ENCODE measurements at regions not wholly inside any gene's neighbourhood (a gene's known extent, or its start where the extent isn't known, plus 50 kb on each side); places are given as distances from the start of the nearest gene placed in this dataset.

DNA sequence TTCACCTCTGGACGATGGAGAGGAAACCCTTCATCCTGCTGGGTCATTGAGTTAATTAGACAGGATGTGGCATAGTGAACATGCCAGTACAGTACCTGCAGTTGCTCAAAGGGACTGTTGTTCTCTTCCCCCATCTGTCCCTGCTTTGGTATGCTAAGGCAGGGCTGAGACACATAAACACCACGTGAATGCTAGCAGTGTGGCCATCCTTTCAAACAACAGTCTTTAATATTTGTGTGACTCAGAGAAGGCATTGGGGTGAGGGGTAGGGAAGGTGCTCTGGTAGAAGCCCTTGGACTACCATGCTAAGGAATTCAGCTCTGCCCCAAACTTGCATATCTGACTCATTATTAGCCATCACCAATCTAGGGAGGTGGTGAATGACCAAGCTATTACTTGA is 180.2 kb upstream of the ZNF618 start:
- DNase-seq (ENCODE audit: low read depth) = no peak
- TF ChIP-seq, protein P1, sequence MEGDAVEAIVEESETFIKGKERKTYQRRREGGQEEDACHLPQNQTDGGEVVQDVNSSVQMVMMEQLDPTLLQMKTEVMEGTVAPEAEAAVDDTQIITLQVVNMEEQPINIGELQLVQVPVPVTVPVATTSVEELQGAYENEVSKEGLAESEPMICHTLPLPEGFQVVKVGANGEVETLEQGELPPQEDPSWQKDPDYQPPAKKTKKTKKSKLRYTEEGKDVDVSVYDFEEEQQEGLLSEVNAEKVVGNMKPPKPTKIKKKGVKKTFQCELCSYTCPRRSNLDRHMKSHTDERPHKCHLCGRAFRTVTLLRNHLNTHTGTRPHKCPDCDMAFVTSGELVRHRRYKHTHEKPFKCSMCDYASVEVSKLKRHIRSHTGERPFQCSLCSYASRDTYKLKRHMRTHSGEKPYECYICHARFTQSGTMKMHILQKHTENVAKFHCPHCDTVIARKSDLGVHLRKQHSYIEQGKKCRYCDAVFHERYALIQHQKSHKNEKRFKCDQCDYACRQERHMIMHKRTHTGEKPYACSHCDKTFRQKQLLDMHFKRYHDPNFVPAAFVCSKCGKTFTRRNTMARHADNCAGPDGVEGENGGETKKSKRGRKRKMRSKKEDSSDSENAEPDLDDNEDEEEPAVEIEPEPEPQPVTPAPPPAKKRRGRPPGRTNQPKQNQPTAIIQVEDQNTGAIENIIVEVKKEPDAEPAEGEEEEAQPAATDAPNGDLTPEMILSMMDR (conservative IDR thresholded peaks at IDR 0.05; ENCODE audit: low read depth, low read length) = no peak
- H3K4me3 ChIP-seq (ENCODE audit: low read depth, low read length) = no peak overlapping the region

DNA sequence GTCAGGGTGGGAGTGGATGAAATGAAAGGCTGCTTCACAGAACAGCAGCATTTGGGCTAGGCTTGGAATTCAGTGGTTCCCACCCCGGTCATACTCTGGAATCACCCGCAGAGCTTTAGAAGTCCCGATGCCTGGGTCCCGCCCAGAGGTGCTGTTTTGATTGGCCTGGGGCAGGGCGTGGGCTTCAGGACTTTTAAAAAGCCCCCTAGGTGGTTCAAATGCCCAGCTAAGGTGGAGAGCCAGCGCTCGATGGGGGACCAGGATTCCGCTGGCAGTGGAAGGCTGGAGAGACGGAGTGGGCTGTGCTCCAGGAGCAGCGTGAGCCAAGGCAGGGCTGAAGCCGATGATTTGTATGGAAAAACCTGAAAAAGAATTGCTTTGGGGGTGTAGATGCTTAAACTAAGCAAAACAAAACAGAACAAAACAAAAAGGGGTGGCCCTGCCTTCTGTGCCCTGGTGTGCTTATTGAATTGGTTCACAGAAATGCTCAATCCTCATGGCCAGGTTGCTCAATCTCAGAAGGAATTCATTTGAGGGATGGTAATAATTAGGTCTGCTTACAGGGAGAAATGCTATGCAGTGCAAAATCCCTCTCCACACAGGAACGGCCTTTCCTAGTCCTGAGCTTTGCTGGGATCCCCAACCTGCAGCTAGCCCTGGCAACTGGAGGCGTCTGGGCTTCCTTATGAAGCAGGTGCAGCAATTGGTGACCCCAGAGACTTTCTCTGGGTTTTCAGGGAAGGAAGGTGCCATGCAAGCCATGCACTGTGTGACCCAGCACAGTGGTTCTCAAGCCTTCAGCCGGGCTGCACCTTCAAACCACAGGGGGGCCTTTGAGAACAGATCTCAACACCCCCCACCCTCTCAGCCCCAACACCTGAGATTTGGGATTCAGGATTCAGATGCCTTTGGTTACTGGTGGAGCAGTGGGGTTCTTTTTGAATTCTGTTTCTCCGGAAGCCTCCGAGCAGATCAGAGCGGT is 174.0 kb upstream of the ZNF618 start:
- no peak for DNase-seq (ENCODE audit: low read depth)
- TF ChIP-seq, protein P1 (conservative IDR thresholded peaks at IDR 0.05; ENCODE audit: low read depth, low read length) = no peak
- H3K4me3 ChIP-seq (ENCODE audit: low read depth, low read length) = no peak overlapping the region

DNA sequence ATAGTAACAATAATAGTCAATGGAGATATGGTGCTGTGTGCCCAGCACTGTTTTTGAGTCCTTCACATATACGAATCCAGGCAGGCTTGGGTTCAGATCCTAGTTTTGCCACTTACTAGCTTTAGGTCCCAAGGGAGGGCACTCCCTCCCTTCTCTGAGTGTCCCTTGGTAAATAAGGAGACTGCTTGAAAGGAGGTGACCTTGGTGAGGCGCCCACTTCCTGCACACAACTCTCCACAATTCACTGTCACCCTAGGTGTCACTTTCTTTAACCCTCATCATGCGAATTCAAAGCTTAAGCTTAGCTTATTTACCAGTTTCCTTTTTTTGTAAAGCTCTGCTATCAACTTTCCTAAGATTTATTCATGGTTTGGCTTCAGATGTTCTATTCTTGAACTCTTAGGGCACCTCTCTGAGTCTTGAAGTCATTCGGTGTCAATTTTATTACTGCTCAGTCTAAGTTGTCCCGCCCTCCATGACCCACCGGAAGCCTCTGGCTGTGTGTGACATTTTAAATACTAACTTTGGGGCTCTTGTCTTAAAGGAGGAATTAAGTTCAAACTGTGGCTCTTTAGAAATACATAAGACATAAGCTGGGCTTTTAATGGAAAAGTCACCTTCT is 170.7 kb upstream of the ZNF618 start:
- DNase-seq (ENCODE audit: low read depth) = no peak
- TF ChIP-seq, protein P1 (conservative IDR thresholded peaks at IDR 0.05; ENCODE audit: low read depth, low read length) = no peak
- no peak overlapping the region for H3K4me3 ChIP-seq (ENCODE audit: low read depth, low read length)

DNA sequence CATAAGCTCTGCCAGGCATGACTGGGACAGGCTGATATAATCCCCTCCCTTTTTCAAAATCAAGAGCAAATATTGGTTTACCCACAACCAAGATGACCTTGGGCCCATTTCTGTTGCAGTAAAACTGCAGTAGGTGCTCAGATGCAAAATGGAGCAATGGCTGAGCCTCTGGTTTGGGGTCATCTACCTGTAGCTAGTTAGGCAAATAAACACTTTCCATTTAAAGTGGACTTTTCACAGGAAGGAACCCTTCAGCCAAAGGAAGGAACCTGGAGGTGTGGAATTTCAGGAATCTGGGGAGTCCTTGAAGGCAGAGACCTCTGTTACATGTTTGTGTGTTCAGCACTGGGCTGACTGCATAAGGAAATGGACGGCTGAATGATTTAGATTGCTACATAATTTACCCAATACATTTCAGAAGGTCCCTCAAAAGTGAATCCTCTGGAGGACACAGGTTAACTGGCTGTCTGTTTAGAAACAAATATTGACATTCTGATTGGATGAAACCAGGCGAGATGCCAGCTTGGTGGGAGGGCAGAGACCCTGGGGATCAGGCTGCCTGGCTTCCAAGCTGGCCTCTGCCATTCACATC is 170.1 kb upstream of the ZNF618 start:
- TF ChIP-seq, protein P1 (conservative IDR thresholded peaks at IDR 0.05; ENCODE audit: low read depth, low read length) = no peak
- DNase-seq (ENCODE audit: low read depth) = peak; percentile 18
- H3K4me3 ChIP-seq (ENCODE audit: low read depth, low read length) = no peak overlapping the region

DNA sequence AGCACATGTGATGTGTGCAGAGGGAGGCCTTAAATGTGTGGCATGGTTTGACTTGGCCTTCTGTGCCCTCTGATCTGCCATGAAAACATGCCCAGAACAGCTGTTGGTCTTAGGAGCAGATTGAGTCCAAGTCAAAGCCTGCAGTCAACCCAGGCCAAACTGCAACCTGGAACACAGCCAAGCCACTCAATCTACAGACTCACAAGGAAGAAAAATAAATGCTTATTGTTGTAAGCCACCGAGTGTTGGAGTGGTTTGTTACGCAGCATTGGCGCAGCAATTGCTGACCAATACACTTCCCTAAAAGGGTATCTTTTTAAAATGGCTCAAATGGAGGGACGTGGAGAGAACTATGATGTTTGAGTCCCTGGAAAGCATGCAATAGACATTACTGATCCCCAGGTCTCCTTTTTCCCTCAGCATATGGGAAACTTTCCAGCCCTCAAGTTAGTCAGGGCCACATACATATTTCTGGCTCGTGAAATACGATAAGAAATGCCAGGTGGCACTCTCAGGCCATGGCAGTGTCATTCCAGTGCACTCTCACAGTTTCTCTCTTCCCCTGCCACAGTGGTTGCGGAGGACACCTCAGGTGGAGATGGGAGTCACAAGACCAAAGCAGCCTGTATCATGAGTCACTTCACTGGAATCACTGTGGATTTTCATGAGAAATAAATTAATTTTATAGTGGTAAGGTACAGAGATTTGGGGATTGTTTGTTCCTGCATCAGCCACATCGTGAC is 168.0 kb upstream of the ZNF618 start:
- no peak overlapping the region for H3K4me3 ChIP-seq (ENCODE audit: low read depth, low read length)
- TF ChIP-seq, protein P1 (conservative IDR thresholded peaks at IDR 0.05; ENCODE audit: low read depth, low read length) = no peak
- no peak for DNase-seq (ENCODE audit: low read depth)

DNA sequence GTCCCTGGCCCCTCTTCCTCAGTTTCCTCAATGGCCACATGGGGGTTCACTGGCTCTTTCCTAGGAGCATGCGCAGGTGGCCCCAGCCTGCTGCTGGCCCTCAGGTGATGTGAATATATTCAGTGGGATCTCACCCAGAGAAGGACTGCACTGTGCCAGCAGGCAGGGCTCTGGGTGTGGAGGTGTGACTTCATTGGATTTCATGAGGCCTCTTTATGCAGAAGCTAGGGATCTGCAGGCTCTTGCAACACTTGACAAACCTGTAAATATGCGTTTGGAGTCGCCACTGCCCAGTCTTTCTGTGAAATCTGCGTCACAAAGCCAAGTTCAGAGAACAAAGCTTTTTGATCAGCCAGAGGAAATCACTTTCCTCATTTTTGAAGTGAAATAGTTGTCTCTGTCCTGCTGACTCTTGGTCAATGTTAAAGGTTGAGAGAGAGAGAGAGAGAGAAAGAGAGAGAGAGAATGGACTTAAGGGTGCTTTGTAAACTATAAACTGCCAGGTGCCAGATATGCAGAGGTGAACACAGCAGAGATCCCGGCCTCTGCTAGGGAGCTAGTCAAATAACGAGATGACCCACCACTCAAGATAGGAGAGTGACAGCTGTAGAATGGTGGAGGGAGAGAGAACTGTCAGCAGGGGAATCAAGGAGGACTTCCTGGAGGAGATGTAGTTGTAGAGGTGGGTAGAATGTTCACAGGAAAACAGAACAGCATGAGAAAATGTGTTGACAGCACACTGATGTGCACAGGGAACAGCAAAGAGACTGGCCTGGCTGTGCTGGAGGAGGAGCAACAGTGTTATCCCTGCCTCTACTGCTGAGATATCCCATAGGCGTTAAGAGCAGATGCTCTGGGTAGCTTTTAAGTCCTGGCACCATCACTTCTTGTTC is 167.0 kb upstream of the ZNF618 start:
- TF ChIP-seq, protein P1 (conservative IDR thresholded peaks at IDR 0.05; ENCODE audit: low read depth, low read length) = no peak
- no peak for DNase-seq (ENCODE audit: low read depth)
- no peak overlapping the region for H3K4me3 ChIP-seq (ENCODE audit: low read depth, low read length)

All from epithelial cell of proximal tubule (primary cell).